Peyer's patch (tissue), 4 donors: ENCODE measurements at regions not wholly inside any gene's neighbourhood (a gene's known extent, or its start where the extent isn't known, plus 50 kb on each side); places are given as distances from the start of the nearest gene placed in this dataset.

Source experiments
- POLR2A ChIP-seq, 2 donors: fragments of 450-650 bp; IDR thresholded peaks; one replicate each; pipeline ENCODE4 v1.5.1; 2017; ENCODE audit warnings: antibody characterized with exemption in 2 of 2, mild to moderate bottlenecking in 2 of 2, moderate library complexity in 2 of 2
- TF ChIP-seq, protein P1 (sequence below), 6 experiments: fragments of 450-650 bp in 4 of 6; fragments of 200-600 bp in 2 of 6; sonication (generic) in 1 of 6; IDR thresholded peaks; one replicate each; pipeline ENCODE4 v1.5.1; 2017 to 2019; ENCODE audit warnings: antibody characterized with exemption in 6 of 6, mild to moderate bottlenecking in 3 of 6, moderate library complexity in 1 of 6

DNA sequence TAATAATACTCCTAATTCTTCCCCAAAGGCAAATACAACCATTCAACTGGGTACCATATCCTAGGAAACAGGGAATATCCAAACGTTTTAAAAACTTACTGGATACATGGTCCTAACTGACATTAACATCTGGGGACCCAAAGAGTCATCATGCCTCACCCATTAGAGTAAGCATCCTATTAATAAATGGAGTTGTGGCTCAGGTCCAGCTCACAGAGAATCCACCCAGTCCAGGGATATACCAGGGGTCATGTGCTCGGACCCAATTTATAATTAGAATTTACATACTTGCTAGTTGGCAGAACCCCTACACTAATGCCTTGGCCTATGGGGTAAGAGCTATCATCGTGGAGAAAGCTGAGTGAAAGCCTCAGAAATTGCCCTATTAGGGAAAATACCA lies 670.0 kb downstream of the XPNPEP1 start:
- TF ChIP-seq, protein P1, sequence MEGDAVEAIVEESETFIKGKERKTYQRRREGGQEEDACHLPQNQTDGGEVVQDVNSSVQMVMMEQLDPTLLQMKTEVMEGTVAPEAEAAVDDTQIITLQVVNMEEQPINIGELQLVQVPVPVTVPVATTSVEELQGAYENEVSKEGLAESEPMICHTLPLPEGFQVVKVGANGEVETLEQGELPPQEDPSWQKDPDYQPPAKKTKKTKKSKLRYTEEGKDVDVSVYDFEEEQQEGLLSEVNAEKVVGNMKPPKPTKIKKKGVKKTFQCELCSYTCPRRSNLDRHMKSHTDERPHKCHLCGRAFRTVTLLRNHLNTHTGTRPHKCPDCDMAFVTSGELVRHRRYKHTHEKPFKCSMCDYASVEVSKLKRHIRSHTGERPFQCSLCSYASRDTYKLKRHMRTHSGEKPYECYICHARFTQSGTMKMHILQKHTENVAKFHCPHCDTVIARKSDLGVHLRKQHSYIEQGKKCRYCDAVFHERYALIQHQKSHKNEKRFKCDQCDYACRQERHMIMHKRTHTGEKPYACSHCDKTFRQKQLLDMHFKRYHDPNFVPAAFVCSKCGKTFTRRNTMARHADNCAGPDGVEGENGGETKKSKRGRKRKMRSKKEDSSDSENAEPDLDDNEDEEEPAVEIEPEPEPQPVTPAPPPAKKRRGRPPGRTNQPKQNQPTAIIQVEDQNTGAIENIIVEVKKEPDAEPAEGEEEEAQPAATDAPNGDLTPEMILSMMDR (IDR thresholded peaks at IDR 0.05) = no peak
- TF ChIP-seq POLR2A (IDR thresholded peaks at IDR 0.05) = no peak
